ENCODE measurements at regions not wholly inside any gene's neighbourhood (a gene's known extent, or its start where the extent isn't known, plus 50 kb on each side); places are given as distances from the start of the nearest gene placed in this dataset.

GRCh38 chr18:41829647-41830516 lies 125.2 kb upstream of the PIK3C3 start:
- no peak for TF ChIP-seq CTCF (conservative IDR thresholded peaks at IDR 0.05; ENCODE audit: low read length)
- TF ChIP-seq EZH2phosphoT487 (IDR thresholded peaks at IDR 0.05; ENCODE audit: borderline replicate concordance, low read depth, low read length) = no peak
